H1 (cell line): ENCODE measurements at regions not wholly inside any gene's neighbourhood (a gene's known extent, or its start where the extent isn't known, plus 50 kb on each side); places are given as distances from the start of the nearest gene placed in this dataset.

Source experiments
- BACH1 ChIP-seq: IDR thresholded peaks from 2 replicates; pipeline ENCODE4 v1.6.1; 2012; ENCODE audit warnings: low read length, improper control_type of control experiment
- CHD1 ChIP-seq: IDR thresholded peaks from 2 replicates; pipeline ENCODE4 v1.6.1; 2012; ENCODE audit warnings: low read depth, low read length, improper control_type of control experiment
- CTCF ChIP-seq, 3 experiments: IDR thresholded peaks; 1 replicate in 2 of 3; 2 replicates in 1 of 3; pipeline versions ENCODE4 v1.5.1 to v1.6.1; 2011; ENCODE audit warnings: low read length in 3 of 3, mild to moderate bottlenecking in 3 of 3, inconsistent platforms in 2 of 3, low read depth in 1 of 3, moderate library complexity in 1 of 3; ENCODE audit not compliant: insufficient read depth in 1 of 3; ENCODE audit errors: control extremely low read depth in 1 of 3
- EGR1 ChIP-seq: IDR thresholded peaks from 2 replicates; pipeline ENCODE4 v1.6.1; 2011; ENCODE audit warnings: low read depth, low read length, borderline replicate concordance
- EZH2 ChIP-seq: fragments of 200-600 bp; sonication (generic); IDR thresholded peaks from 2 replicates; pipeline ENCODE4 v1.7.1; 2012; ENCODE audit warnings: low read depth, mild to moderate bottlenecking, moderate library complexity, low read length, inconsistent platforms; ENCODE audit not compliant: severe bottlenecking
- FOSL1 ChIP-seq: IDR thresholded peaks from 2 replicates; pipeline ENCODE4 v1.6.1; 2011; ENCODE audit warnings: mild to moderate bottlenecking, low read depth, low read length, moderate library complexity; ENCODE audit not compliant: insufficient read depth
- NRF1 ChIP-seq: IDR thresholded peaks from 2 replicates; pipeline ENCODE4 v1.6.1; 2011; ENCODE audit warnings: mild to moderate bottlenecking, low read depth, low read length, improper control_type of control experiment
- POLR2A ChIP-seq, 2 experiments: IDR thresholded peaks; 1 replicate in 1 of 2; 2 replicates in 1 of 2; pipeline ENCODE4 v1.6.1; 2011; ENCODE audit warnings: low read depth in 2 of 2, low read length in 2 of 2, mild to moderate bottlenecking in 2 of 2; ENCODE audit errors: control extremely low read depth in 1 of 2
- POLR2AphosphoS5 ChIP-seq: IDR thresholded peaks from 2 replicates; pipeline ENCODE4 v1.6.1; 2011; ENCODE audit warnings: low read depth, low read length
- RNF2 ChIP-seq: fragments of 200-900, 300-1000 bp; sonication (generic); IDR thresholded peaks from 2 replicates; pipeline ENCODE4 v1.7.1; 2016; ENCODE audit warnings: borderline replicate concordance, low read depth, mild to moderate bottlenecking, antibody characterized with exemption, low read length; ENCODE audit not compliant: poor library complexity, severe bottlenecking; ENCODE audit errors: missing control alignments
- SAP30 ChIP-seq: fragments of 300-600 bp; sonication (generic); IDR thresholded peaks from 2 replicates; pipeline ENCODE4 v1.7.1; 2012; ENCODE audit warnings: low read length, moderate library complexity, mild to moderate bottlenecking, inconsistent platforms; ENCODE audit not compliant: insufficient read depth, insufficient replicate concordance
- SIN3A ChIP-seq, 2 experiments: IDR thresholded peaks in 1 of 2; conservative IDR thresholded peaks in 1 of 2; 2 replicates each; pipeline ENCODE4 v1.6.1; 2011 to 2012; ENCODE audit warnings: low read length in 2 of 2, improper control_type of control experiment in 1 of 2, low read depth in 1 of 2, mild to moderate bottlenecking in 1 of 2
- TAF7 ChIP-seq: optimal IDR thresholded peaks from 2 replicates; pipeline ENCODE3; 2011; ENCODE audit warnings: low read depth, mild to moderate bottlenecking, inconsistent platforms, low read length, moderate library complexity, borderline replicate concordance
- ZNF274 ChIP-seq: IDR thresholded peaks from 2 replicates; pipeline ENCODE4 v1.7.0; 2012; ENCODE audit warnings: low read length, borderline replicate concordance; ENCODE audit errors: extremely low read depth

GRCh38 chr2:219759801-219760200 is 132.4 kb downstream of the SLC4A3 start:
- no peak for TF ChIP-seq FOSL1
- TF ChIP-seq CTCF (IDR thresholded peaks at IDR 0.05; ENCODE audit: control extremely low read depth in 1 of 3, insufficient read depth in 1 of 3, low read depth in 1 of 3, low read length in 3 of 3): no peak
- TF ChIP-seq NRF1: no peak
- TF ChIP-seq BACH1: no peak
- no peak for TF ChIP-seq POLR2A (IDR thresholded peaks at IDR 0.05; ENCODE audit: control extremely low read depth in 1 of 2, low read depth in 2 of 2, low read length in 2 of 2)
- TF ChIP-seq POLR2AphosphoS5: no peak
- TF ChIP-seq EGR1: no peak
- TF ChIP-seq EZH2: no peak
- no peak for TF ChIP-seq SIN3A (conservative IDR thresholded peaks at IDR 0.05 in 1 of 2, IDR thresholded peaks at IDR 0.05 in 1 of 2; ENCODE audit: low read depth in 1 of 2, low read length in 2 of 2)
- no peak for TF ChIP-seq RNF2
- no peak for TF ChIP-seq TAF7
- TF ChIP-seq ZNF274: no peak
- no peak for TF ChIP-seq SAP30
- TF ChIP-seq CHD1: no peak
